Lower leg skin (tissue), 3 donors: ENCODE measurements at regions not wholly inside any gene's neighbourhood (a gene's known extent, or its start where the extent isn't known, plus 50 kb on each side); places are given as distances from the start of the nearest gene placed in this dataset.

Experiments
- CTCF ChIP-seq, 3 donors: fragments of 450-650 bp; IDR thresholded peaks; one replicate each; pipeline ENCODE4 v1.5.1; 2016; ENCODE audit warnings: antibody characterized with exemption in 3 of 3, mild to moderate bottlenecking in 3 of 3, moderate library complexity in 2 of 3
- POLR2A ChIP-seq, 2 donors: fragments of 450-650 bp; IDR thresholded peaks; one replicate each; pipeline ENCODE4 v1.6.1; 2016 to 2017; ENCODE audit warnings: antibody characterized with exemption in 2 of 2, mild to moderate bottlenecking in 1 of 2, moderate library complexity in 1 of 2

- no peak for TF ChIP-seq CTCF (IDR thresholded peaks at IDR 0.05)
- no peak for TF ChIP-seq POLR2A (IDR thresholded peaks at IDR 0.05)
These were observed 84.0 kb downstream of the GGTLC2 start for GRCh38 chr22:22728382-22728781.
